ENCODE measurements at regions not wholly inside any gene's neighbourhood (a gene's known extent, or its start where the extent isn't known, plus 50 kb on each side); places are given as distances from the start of the nearest gene placed in this dataset.

DNA sequence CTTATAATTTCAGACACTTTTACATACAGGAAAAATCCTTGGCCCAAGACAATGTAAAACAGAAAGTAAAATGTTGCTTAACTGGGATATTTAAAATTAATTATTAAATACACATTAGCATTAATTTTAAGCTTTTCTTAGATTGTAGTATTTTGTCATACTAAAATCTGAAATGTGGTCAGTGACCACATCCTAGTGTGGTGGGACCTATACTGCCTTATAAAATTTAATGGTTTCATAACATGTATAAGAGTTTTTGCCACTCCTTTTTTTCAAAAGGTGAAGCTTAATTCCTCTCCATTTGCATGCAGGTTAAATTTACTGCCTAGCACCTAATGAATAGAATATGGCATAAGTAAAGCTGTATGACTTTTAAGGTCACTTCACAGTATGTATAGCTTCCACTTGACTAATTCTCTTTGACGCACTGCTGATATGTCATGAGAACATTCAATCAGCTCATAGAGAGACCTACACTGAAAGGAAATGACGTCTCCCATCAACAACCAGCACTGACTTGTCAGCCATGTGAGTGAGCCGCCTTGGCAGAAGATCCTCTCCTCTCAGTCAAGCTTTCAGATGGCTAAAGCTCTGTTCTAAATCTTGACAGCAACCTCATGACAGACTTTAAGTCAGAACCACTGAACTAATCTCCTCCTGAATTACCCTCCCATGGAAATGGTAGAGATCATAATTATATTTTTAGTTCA is 847.8 kb downstream of the SI start:
- Histone ChIP-seq H3K27ac (ENCODE audit: low read depth, low read length, poor library complexity, severe bottlenecking) (no peak overlapping the region), H3K9me3 (ENCODE audit: low read length) (no peaks in the 10 kb centered on the region), H3F3A (ENCODE audit: insufficient read depth, low read length) (no peaks in the 10 kb centered on the region), H3K4me1 (ENCODE audit: insufficient read depth, low read length, severe bottlenecking) (no peaks in the 10 kb centered on the region), H2AFZ (ENCODE audit: low read length) (no peak overlapping the region), H3K36me3 (ENCODE audit: insufficient read depth, low read length) (no peaks in the 10 kb centered on the region), H4K20me1 (ENCODE audit: insufficient read depth, low read length) (no peaks in the 10 kb centered on the region), H3K4me2 (ENCODE audit: low read length) (no peak overlapping the region), H3K79me2 (ENCODE audit: insufficient read depth, low read length) (no peaks in the 10 kb centered on the region), H3K9me2 (ENCODE audit: low read depth, low read length) (no peaks in the 10 kb centered on the region), H3K27me3 (ENCODE audit: insufficient read depth, low read length) (no peaks in the 10 kb centered on the region), H3K9ac (ENCODE audit: low read length) (no peak overlapping the region), H3K4me3 (ENCODE audit: low read depth, low read length, poor library complexity, severe bottlenecking) (no peak overlapping the region)
- TF ChIP-seq CTCF (IDR thresholded peaks at IDR 0.05; ENCODE audit: low read length) (no peak), EZH2 (IDR thresholded peaks at IDR 0.05; ENCODE audit: borderline replicate concordance, low read length) (no peak)

- H3K9me2 ChIP-seq (ENCODE audit: low read depth, low read length) = no peaks in the 10 kb centered on the region
- no peaks in the 10 kb centered on the region for H3K27me3 ChIP-seq (ENCODE audit: insufficient read depth, low read length)
- no peaks in the 10 kb centered on the region for H3K36me3 ChIP-seq (ENCODE audit: insufficient read depth, low read length)
- H4K20me1 ChIP-seq (ENCODE audit: insufficient read depth, low read length) = no peaks in the 10 kb centered on the region
- TF ChIP-seq CTCF (IDR thresholded peaks at IDR 0.05; ENCODE audit: low read length) (no peak), EZH2 (IDR thresholded peaks at IDR 0.05; ENCODE audit: borderline replicate concordance, low read length) (no peak)
- H2AFZ ChIP-seq (ENCODE audit: low read length) = no peak overlapping the region
- no peak overlapping the region for H3K4me2 ChIP-seq (ENCODE audit: low read length)
- no peak overlapping the region for H3K4me3 ChIP-seq (ENCODE audit: low read depth, low read length, poor library complexity, severe bottlenecking)
- no peak overlapping the region for H3K9ac ChIP-seq (ENCODE audit: low read length)
- no peaks in the 10 kb centered on the region for H3K79me2 ChIP-seq (ENCODE audit: insufficient read depth, low read length)
- H3K27ac ChIP-seq (ENCODE audit: low read depth, low read length, poor library complexity, severe bottlenecking) = no peak overlapping the region
- H3F3A ChIP-seq (ENCODE audit: insufficient read depth, low read length) = no peaks in the 10 kb centered on the region
- no peaks in the 10 kb centered on the region for H3K9me3 ChIP-seq (ENCODE audit: low read length)
- no peaks in the 10 kb centered on the region for H3K4me1 ChIP-seq (ENCODE audit: insufficient read depth, low read length, severe bottlenecking)
These were observed 854.2 kb downstream of the SI start for GRCh38 chr3:164224126-164224525.

DNA sequence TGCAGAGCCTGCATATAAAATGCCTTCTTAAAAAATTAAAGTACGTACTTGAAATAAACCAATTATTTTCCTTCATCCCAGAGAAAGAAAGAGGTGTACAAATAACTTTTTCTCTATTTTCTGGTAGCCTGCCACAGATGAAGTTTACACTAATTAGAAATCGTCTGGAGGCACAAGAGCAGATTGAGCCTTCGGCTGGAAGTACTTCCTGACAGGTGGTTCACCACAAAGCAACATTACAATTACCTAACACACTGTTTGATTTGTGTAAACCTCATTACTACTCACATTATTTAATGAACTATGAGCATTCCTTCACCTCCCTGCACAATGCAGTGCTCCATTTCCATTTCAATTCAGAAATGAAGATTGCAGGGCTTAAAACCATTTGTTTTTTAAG is 856.1 kb downstream of the SI start:
- Histone ChIP-seq H3K4me3 (ENCODE audit: low read depth, low read length, poor library complexity, severe bottlenecking) (no peak overlapping the region), H3F3A (ENCODE audit: insufficient read depth, low read length) (no peaks in the 10 kb centered on the region), H3K79me2 (ENCODE audit: insufficient read depth, low read length) (no peaks in the 10 kb centered on the region), H3K4me1 (ENCODE audit: insufficient read depth, low read length, severe bottlenecking) (no peaks in the 10 kb centered on the region), H3K9me3 (ENCODE audit: low read length) (no peaks in the 10 kb centered on the region), H3K9me2 (ENCODE audit: low read depth, low read length) (no peaks in the 10 kb centered on the region), H3K36me3 (ENCODE audit: insufficient read depth, low read length) (no peaks in the 10 kb centered on the region), H2AFZ (ENCODE audit: low read length) (no peak overlapping the region), H4K20me1 (ENCODE audit: insufficient read depth, low read length) (no peaks in the 10 kb centered on the region), H3K4me2 (ENCODE audit: low read length) (no peak overlapping the region), H3K27me3 (ENCODE audit: insufficient read depth, low read length) (no peaks in the 10 kb centered on the region), H3K27ac (ENCODE audit: low read depth, low read length, poor library complexity, severe bottlenecking) (no peak overlapping the region), H3K9ac (ENCODE audit: low read length) (no peak overlapping the region)
- TF ChIP-seq EZH2 (IDR thresholded peaks at IDR 0.05; ENCODE audit: borderline replicate concordance, low read length) = no peak

DNA sequence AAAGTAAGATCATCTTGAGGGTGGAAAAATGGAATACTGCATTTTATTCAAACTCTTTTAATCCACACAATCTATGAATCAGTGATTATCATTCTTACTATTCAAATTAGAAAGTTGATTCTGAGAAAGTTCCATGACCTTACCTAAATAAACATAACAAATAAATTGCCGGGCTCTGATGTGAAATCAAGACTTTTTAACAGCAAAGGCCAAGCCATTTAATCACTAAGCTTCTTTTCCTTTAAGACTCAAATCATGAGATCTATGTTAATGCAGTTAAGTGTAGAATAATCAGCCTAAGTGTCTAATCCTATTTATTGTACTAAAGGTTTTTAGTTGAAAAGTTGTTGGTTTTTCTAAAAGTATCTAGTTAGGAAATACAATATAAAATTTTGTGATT is 857.0 kb downstream of the SI start:
- no peaks in the 10 kb centered on the region for H3F3A ChIP-seq (ENCODE audit: insufficient read depth, low read length)
- H3K9ac ChIP-seq (ENCODE audit: low read length) = no peak overlapping the region
- H3K79me2 ChIP-seq (ENCODE audit: insufficient read depth, low read length) = no peaks in the 10 kb centered on the region
- H3K4me3 ChIP-seq (ENCODE audit: low read depth, low read length, poor library complexity, severe bottlenecking) = no peak overlapping the region
- TF ChIP-seq CTCF (IDR thresholded peaks at IDR 0.05; ENCODE audit: low read length) (no peak), EZH2 (IDR thresholded peaks at IDR 0.05; ENCODE audit: borderline replicate concordance, low read length) (no peak)
- H3K9me3 ChIP-seq (ENCODE audit: low read length) = no peaks in the 10 kb centered on the region
- H3K9me2 ChIP-seq (ENCODE audit: low read depth, low read length) = no peaks in the 10 kb centered on the region
- no peak overlapping the region for H3K27ac ChIP-seq (ENCODE audit: low read depth, low read length, poor library complexity, severe bottlenecking)
- H3K4me1 ChIP-seq (ENCODE audit: insufficient read depth, low read length, severe bottlenecking) = no peaks in the 10 kb centered on the region
- no peak overlapping the region for H2AFZ ChIP-seq (ENCODE audit: low read length)
- H4K20me1 ChIP-seq (ENCODE audit: insufficient read depth, low read length) = no peaks in the 10 kb centered on the region
- H3K4me2 ChIP-seq (ENCODE audit: low read length) = no peak overlapping the region
- no peaks in the 10 kb centered on the region for H3K27me3 ChIP-seq (ENCODE audit: insufficient read depth, low read length)
- no peaks in the 10 kb centered on the region for H3K36me3 ChIP-seq (ENCODE audit: insufficient read depth, low read length)
